HG02798 (cell line): ENCODE measurements at regions not wholly inside any gene's neighbourhood (a gene's known extent, or its start where the extent isn't known, plus 50 kb on each side); places are given as distances from the start of the nearest gene placed in this dataset.

Source experiments
- ATAC-seq: cut with Tn5 transposase; IDR thresholded peaks from one replicate; pipeline ENCODE4 v1.9.1; 2021; ENCODE audit warnings: mild to moderate bottlenecking; ENCODE audit not compliant: unreplicated experiment, poor library complexity

DNA sequence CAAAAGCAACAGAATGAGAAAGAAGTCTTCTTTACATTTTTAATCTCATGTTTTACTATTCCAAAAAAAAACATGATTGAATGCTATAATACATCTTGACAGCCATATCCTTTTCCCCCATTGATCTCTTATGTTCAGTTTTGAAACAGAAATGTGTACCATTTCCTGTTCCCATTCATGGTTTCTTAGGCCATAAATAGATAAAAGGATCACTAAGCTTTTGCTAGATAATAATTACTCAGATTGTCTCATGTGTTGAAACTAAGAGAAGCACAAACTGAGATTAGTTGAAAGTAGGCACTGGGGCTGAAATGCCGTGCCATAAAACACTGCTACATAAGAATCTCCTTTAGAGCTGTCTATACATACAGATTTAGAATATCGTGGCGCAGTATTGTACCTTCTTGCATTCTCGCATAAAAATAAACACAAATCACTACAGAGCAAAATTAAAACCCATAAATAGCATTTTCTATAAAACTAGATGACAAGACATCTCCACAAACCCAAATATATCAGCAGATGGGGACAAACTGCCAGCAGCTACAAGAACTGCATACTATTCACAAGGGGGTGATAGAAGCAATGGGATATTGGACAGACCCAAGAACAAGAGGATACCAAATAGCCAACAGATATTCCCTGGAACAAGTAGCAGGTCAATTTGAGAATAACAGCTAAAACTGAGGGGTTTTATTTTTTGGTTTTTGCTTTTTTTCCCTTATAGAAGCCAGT lies 405.3 kb upstream of the PRMT6 start:
- ATAC-seq: no peak

DNA sequence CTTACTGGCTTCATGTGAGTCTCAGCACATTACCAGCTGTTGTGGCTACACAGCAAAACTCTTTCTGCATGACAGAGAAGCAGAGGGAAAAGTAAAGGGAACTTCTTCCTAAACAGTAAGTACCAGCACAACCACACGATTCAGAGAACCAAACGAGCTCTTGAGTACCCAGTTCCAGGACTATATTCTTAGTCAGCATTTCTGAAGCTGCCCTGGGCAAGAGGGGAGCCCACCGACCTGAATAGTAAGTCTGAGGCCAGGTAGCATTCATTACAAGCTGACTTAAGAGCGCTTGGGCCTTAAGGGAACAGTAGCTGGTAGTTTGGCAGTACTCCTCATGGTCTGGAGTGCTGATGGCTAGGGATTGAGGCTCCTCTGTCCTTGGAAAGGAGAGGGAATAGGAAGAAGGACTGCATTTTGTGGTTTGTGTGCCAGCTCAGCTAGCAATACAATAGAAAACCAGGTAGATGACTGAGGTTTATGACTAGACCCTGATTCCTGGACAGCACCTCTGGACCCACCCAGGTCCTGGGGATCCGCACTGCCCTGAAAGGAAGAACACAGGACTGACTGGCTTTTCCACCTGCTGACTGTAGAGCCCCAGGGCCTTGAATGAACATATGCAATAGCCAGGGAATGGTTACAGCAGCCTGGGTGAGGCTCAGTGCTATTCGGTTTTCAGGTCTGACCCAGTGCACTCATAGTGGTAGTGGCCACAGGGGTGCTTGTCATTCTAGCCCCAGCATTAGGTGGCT lies 396.8 kb upstream of the PRMT6 start:
- ATAC-seq: no peak

DNA sequence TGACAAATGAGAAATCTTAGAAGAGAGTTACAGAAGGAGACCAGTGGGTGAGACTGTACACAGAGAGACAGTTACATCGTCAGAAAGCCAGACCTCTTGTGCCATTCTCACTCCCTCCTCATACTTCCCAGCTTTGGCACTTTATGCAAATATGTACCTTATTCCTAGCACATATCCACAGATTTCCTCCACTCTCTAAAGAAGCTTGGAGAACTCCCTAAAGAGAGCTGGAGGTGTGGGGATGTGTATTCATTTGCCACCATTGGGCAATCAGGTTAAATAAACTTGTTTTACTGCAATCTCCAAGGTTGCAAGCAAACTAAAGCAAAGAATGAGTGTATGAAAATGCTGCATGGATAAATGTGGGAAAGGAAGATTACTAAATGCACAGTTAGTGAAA lies 380.9 kb upstream of the PRMT6 start:
- ATAC-seq: no peak

DNA sequence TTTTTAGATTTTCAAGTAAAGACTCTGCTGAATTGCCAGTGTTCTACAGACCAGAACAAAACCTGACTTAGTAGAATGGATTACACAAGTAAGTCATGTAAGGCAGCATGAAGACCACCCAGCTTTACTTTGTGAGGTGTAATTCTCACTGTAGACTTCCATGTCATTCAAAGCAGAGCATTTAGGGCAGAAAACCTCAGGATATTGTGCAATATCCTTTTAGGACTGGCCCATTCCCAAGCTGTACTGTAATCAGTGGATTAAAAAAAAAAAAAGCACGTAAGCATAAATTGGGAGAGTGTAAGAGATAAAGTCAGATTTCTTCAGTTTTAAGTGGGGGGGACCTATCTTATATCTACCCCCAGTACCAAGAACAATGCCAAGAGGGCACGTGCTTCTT lies 380.5 kb upstream of the PRMT6 start:
- no peak for ATAC-seq

DNA sequence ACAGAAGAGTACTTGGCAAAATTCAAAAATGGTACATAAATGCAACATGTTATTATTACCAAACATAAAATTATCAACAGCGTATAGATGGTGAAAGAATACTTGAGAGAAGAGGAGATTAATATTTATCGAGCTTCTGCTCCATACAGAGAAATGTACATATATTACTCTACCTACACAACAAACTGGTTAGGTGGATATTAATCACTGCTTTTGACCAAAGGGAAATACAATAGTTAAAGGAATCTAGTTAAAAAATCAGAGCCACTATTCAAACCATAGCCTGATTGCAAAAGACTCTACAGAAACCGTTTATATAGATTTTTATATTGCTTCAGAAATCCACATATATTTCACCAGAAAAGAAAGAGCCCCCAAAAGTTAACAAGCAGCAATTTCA lies 379.3 kb upstream of the PRMT6 start:
- ATAC-seq: no peak

DNA sequence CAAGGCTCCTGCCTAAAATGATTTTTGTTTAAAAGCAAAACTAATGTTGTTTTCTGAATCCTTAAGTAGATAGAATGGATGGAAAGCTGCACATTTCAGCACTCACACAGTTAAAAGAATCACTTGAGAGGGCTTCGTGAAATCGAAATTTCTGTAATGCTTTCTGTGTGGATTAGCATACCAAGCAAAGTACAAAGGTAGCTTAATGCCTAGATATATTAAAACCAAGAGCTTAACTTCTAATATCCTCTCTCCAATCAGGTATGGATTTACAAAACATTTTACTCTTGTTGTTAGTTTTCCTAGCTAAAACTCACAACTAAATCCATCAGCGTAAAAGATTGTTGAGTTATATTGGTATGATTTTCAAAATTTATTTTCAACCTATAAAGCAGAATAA lies 378.8 kb upstream of the PRMT6 start:
- no peak for ATAC-seq

DNA sequence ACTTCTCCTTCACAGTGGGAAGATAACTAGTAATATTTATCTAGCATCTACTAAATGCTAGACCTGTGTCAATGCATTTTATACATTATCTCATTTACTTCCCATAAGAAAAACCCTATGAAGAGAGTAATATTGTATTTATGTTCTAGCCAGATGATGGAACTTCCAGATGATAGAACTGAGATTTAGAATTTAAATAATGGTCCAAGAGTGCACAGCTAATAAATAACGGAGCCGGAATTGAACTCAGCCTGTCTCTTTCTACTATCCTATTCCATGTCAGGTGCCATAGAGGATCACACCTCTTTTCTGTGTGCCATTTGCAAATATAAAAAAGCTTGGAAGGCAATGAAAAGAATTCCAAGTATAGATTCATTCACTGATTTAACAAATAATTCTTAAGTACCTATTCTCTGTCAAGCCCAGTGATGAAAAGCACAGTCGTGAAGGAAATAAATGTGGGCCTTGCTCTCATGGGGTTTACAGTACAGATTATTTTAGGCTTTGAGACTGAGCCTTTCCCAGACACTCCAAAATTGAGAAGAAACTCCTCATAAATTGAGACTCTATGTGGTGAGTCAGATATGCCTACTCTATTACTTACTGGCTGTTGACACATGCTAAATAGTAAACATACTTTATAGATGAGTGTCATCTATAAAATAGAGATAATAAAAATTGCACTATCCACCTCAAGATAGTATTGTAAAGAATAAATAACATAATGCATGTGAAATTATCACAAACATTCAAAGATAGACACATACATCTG lies 378.0 kb upstream of the PRMT6 start:
- ATAC-seq: no peak

DNA sequence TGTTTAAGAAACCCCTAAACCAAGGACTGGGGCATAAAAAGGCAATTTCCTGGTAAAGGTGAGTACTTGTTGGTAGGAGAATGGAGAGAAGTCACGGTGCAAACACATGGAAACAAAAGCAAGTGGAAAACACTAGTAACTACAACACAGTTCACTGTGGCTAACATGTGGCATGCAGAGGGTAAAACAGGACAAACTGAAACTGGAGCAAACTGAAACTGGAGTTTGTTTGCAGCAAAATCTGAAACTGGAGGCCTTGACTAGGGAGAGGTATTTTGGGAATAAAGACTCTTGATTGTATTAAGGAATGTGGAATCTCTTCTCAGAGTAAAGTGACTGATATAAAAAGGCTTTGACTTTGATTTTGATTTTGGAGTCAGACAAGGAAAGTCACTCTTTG lies 376.3 kb upstream of the PRMT6 start:
- no peak for ATAC-seq

DNA sequence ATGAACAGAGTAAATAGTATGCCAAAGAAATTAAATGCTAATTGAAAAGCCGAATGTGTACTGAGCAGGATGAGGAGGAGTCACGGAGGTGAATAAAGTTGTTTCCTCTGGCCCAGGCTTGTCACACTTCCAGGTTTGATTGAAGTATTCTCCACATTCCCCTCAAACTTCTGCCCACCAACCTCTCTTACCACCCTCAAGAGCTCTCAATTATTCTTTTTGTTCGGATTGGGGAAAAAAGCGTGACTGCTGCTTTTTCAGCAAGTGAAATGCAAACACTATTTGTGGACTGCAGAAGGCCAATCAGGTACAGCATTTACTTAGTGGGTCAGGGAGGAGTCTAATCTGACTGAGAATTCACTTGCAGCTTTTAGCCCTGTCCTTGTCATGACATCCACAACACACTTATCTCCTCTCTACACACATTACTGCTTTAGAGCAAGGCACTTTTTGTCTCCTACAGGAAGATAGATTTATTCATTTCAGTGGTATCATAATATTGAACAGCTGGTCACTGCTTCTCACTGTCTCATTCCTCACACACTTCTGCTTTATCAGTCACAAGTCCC lies 375.6 kb upstream of the PRMT6 start:
- ATAC-seq: no peak

DNA sequence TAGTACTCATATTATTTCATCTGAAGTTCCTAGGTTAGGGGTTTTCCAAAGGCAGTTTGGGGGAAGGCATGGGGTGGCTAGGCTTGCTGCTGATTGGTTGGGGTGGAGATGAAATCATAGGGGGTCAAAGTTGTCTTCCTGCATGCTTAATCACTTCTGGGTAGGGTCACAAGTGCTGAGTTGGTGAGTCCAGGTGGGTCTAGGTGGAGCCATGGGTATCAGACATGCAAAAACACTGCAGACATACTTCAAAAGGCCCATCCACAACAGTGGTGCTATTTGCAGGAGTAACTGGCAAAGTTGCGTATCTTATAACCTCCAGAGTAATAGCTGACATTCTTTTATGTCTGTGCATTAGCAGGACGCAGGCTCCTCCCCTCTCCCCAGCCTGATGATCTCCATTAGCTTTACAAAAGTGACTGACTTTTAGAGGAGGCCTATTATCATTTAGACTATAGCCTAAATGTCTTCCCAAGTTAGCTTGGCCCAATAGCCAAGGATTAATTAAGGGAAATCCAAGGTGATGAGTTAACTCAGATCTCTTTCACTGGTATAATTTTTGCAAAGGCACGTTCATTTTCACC lies 374.4 kb upstream of the PRMT6 start:
- no peak for ATAC-seq

DNA sequence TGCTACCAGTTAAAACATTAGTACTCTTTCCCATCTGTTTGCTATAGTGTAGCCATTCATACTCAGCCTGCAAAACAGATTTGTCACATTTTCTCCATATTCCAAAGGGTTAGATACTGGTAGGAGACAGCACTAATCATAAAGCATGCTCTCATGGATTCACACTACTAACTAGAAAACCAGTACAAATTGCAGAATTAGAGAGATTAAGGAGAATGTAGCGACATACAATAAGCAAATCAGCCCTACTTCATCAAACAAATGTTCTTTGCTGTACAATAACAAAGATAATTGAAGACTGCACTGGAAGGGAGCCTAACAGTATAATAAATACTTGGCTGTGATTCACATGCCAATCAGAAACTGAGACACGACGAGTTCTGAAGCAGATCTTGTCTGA lies 368.0 kb upstream of the PRMT6 start:
- ATAC-seq: no peak

DNA sequence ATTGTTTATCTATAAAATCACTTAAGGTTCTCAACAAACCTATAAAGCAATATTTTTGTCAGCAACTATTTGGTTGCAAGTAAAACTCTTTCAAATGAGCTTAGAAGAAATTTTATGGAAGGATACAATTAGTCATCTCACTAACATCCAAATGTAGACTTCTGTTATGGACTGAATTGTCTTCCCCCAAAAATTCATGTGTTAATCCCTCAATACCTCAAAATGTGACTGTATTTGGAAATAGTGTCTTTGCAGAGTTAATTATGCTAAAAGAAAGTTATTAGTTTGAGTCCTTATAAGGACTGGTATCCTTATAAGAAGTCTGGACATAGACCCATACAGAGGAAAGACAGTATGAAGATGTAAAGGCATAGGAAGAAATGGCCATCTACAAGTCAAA lies 357.8 kb upstream of the PRMT6 start:
- ATAC-seq: no peak

DNA sequence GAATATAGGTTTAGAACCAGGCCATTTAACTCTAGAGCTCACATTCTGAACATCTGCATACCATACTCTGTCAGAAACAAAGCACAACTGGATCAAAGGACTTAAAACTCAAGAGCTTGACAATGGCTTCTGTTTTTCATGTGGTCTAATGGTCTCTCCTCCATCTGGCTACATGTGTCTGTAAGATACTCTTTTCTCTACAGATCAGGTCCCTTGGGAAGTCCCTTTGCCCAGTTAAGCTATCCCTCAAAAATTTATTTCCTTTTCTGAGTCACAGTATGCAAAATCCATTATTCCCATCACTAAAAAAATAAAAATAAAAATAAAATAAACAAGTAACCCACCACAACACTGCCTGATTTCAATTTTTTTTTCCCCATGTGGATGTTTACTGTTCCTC lies 357.0 kb upstream of the PRMT6 start:
- ATAC-seq: no peak

DNA sequence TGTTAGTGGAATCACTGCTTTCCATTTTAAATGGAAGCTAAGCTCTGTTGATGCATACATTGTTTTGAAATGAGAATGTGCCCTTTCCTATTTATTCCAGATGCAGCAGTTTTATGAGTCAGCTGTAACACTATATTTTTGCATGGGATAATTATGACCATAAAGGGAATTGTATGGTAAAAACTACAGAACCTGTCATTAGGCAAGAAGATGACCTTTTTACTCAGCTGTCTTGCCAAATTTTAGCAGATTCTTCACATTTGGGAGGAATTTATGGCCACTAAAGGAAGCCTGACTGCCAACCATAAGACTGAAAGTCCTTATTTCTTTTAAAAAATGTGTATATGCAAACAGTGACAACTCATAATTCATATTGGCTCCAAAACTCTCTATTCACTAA lies 356.3 kb upstream of the PRMT6 start:
- ATAC-seq: no peak

DNA sequence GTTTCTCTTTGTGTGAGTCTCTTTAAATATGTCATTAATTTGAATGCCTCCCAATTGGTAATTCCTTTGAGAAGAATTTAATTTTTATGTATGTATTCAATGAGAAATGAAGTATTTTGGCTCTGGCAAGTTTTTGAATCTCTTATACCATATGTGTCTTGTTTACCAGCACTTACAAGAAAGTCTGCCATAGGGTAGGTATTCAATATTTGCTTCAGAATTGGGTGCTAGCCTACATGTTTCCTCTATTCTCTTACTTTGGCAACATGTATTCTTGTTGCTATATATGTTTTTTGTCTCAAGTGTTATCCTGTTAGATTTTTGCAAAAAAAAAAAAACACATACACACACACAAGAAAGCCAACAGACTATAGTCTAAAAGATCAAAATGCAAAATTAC lies 350.5 kb upstream of the PRMT6 start:
- no peak for ATAC-seq

DNA sequence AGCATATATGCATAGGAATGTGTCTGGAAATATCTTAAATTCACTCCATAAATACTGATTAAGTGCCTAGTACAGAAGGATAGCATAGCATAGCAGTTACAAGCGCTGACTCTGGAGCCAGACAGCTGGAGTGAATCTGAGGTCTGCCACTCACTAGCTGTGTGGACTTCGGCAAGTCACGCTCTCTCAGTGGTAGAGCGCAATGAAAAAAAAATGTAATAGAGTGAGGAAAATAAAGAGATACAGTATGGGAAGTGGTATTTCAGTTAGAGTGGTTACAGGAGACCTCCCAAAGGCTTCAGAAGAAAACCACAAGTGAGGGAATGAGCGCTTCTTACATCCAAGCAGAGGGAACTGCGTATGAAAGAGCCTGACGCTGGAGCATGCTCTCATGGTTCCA lies 338.9 kb upstream of the PRMT6 start:
- ATAC-seq: no peak

DNA sequence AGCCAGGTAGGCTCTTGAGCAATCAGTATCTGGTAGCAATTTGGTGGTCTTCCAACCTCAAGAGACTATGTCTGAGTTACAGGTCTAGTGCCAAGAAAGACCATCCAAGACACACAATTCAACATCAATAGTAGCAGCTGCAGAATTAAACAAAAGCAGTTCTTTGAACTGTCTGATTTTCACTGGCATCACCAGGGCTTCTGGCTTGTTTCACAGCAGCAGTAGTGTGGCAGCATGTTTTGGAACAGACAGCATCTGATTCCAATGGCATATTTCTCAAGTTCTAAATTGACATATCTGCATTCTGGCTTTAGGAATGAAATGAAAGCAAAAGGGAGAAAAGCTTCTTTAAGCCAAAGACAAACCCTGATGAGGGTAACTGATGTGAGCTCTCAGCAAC lies 334.7 kb upstream of the PRMT6 start:
- no peak for ATAC-seq

DNA sequence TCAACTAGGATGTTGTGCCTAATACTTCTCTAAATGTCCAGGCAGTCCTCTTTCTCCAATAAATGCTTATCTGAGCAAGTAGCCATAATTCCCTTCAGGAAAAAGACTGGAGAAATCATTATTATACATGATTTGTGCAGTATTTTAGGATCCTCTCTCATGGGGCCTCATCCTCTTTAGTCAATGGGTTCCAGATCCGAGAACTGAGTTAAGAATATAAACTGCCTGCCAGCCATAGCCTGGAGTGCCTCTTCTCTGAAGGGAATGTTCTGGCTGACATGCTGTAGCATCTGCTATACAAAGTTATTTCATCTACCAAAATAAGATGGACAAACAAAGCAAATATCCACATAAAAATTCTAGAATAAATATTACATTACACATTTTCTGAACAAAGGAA lies 334.0 kb upstream of the PRMT6 start:
- no peak for ATAC-seq

DNA sequence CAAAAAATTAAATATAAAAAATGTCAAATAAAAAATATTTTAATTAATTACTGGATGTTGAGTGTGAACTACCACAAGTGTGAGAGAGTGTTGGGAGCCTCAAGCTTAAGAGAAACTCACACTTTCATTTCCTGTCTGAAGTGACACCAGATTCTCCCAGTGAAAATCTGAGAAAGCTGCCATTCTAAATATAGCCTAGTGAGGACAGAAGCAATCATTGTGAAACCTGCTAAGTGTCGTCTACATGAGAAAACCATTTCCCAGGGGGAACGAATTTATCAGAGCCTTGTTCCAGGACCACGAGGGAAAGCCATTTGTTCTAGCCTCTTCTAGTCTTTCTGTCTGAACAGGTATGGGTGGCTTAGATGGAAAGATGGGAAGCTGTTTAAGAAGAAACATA lies 329.3 kb upstream of the PRMT6 start:
- ATAC-seq: peak; percentile 60

DNA sequence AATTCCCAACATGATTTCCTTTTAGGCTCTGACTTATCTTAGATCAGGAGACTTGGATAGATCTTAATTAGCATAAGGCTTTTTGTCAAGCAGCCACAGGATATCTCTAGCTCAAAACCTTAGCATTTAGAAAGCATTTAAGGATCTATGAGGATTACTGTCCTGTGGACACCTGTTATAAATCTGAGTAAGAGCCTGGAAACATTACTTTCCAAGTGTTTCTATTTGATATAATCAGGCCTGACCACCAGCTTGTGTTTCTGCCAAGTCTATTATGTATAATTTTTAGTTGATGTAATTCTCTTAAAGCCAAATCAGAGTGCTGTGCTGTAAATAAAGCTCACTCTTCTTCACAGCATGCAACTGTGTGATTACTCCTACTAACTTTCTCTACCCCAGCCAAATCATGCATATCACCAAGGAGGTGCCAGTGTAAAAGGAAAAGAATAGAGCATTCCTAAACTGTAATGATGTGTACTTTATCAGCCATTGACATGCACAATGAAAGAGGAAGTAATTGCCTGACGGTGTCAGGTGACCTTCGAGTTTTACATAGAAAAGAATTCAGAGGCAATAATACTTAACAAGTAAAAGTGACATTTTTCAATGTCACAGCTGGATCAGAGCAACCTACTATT lies 309.9 kb upstream of the PRMT6 start:
- ATAC-seq: no peak
